HEK293T (cell line): ENCODE measurements at regions not wholly inside any gene's neighbourhood (a gene's known extent, or its start where the extent isn't known, plus 50 kb on each side); places are given as distances from the start of the nearest gene placed in this dataset.
"Not testable (repeated sequence)": the region's sequence is repeated elsewhere in the genome, so short reads cannot be mapped to it uniquely, and the experiment has no call there.

Source experiments
- BHLHE40 ChIP-seq: fragments of 450-650 bp; IDR thresholded peaks from 2 replicates; pipeline ENCODE4 v1.6.1; 2016; ENCODE audit warnings: mild to moderate bottlenecking, moderate library complexity, borderline replicate concordance
- ELF4 ChIP-seq: fragments of 450-650 bp; IDR thresholded peaks from 2 replicates; pipeline ENCODE4 v1.6.1; 2017; ENCODE audit warnings: antibody characterized with exemption
- FOXK2 ChIP-seq: fragments of 450-650 bp; IDR thresholded peaks from 2 replicates; pipeline ENCODE4 v1.6.1; 2016; ENCODE audit warnings: mild to moderate bottlenecking
- HDGF ChIP-seq: fragments of 450-650 bp; IDR thresholded peaks from 2 replicates; pipeline ENCODE4 v1.6.1; 2017; ENCODE audit warnings: antibody characterized with exemption, borderline replicate concordance
- L3MBTL2 ChIP-seq: fragments of 450-650 bp; conservative IDR thresholded peaks from 2 replicates; pipeline ENCODE4 v1.6.1; 2016; ENCODE audit warnings: mild to moderate bottlenecking
- PKNOX1 ChIP-seq: fragments of 450-650 bp; IDR thresholded peaks from 2 replicates; pipeline ENCODE4 v1.6.1; 2016
- SP1 ChIP-seq: fragments of 450-650 bp; IDR thresholded peaks from 2 replicates; pipeline ENCODE4 v1.6.1; 2017
- ZNF384 ChIP-seq: fragments of 450-650 bp; IDR thresholded peaks from 2 replicates; pipeline ENCODE4 v1.6.1; 2016

GRCh38 chr1:149279015-149279414, 175.7 kb upstream of the NBPF9 start:
- not testable (repeated sequence) for TF ChIP-seq ELF4, FOXK2, L3MBTL2, PKNOX1, HDGF, ZNF384, BHLHE40, SP1
